ENCODE measurements at regions not wholly inside any gene's neighbourhood (a gene's known extent, or its start where the extent isn't known, plus 50 kb on each side); places are given as distances from the start of the nearest gene placed in this dataset.

- peaks cover 6% of the 10 kb centered on the region for H3K4me1 Mint-ChIP-seq (ENCODE audit: low read depth)
- TF ChIP-seq CTCF (IDR thresholded peaks at IDR 0.05; ENCODE audit: unreplicated experiment): no peak
- peaks cover 16% of the 10 kb centered on the region for H3K27me3 Mint-ChIP-seq
- no peak overlapping the region for H3K4me3 Mint-ChIP-seq (ENCODE audit: low read depth)
- H3K36me3 Mint-ChIP-seq (ENCODE audit: insufficient read depth): no peaks in the 10 kb centered on the region
- no peak for DNase-seq (ENCODE audit: low spot score, unreplicated experiment)
- H3K27ac Mint-ChIP-seq: no peak overlapping the region
- no peaks in the 10 kb centered on the region for H3K9me3 Mint-ChIP-seq (ENCODE audit: low read depth)
These were observed 88.3 kb downstream of the CEBPB start for GRCh38 chr20:50278684-50279531.

- Mint-ChIP-seq H3K27ac (no peak overlapping the region), H3K9me3 (ENCODE audit: low read depth) (no peaks in the 10 kb centered on the region), H3K4me3 (ENCODE audit: low read depth) (no peak overlapping the region), H3K27me3 (peaks cover 18% of the 10 kb centered on the region), H3K36me3 (ENCODE audit: insufficient read depth) (no peaks in the 10 kb centered on the region), H3K4me1 (ENCODE audit: low read depth) (peaks cover 6% of the 10 kb centered on the region)
- no peak for TF ChIP-seq CTCF (IDR thresholded peaks at IDR 0.05; ENCODE audit: unreplicated experiment)
- DNase-seq (ENCODE audit: low spot score, unreplicated experiment): no peak
These were observed 89.6 kb downstream of the CEBPB start for GRCh38 chr20:50279988-50280850.

GRCh38 chr20:50280851-50281655 lies 90.4 kb downstream of the CEBPB start:
- no peaks in the 10 kb centered on the region for H3K9me3 Mint-ChIP-seq (ENCODE audit: low read depth)
- peaks cover 6% of the 10 kb centered on the region for H3K4me1 Mint-ChIP-seq (ENCODE audit: low read depth)
- H3K27ac Mint-ChIP-seq: no peak overlapping the region
- TF ChIP-seq CTCF (IDR thresholded peaks at IDR 0.05; ENCODE audit: unreplicated experiment): no peak
- no peaks in the 10 kb centered on the region for H3K36me3 Mint-ChIP-seq (ENCODE audit: insufficient read depth)
- no peak overlapping the region for H3K4me3 Mint-ChIP-seq (ENCODE audit: low read depth)
- H3K27me3 Mint-ChIP-seq: peaks cover 18% of the 10 kb centered on the region
- no peak for DNase-seq (ENCODE audit: low spot score, unreplicated experiment)

GRCh38 chr20:50281831-50282591 lies 91.4 kb downstream of the CEBPB start:
- Mint-ChIP-seq H3K4me1 (ENCODE audit: low read depth) (peaks cover 4% of the 10 kb centered on the region), H3K36me3 (ENCODE audit: insufficient read depth) (no peaks in the 10 kb centered on the region), H3K27me3 (peaks cover 18% of the 10 kb centered on the region), H3K9me3 (ENCODE audit: low read depth) (no peaks in the 10 kb centered on the region), H3K27ac (no peak overlapping the region), H3K4me3 (ENCODE audit: low read depth) (no peak overlapping the region)
- TF ChIP-seq CTCF (IDR thresholded peaks at IDR 0.05; ENCODE audit: unreplicated experiment): no peak
- no peak for DNase-seq (ENCODE audit: low spot score, unreplicated experiment)

Data from progenitor cell of endocrine pancreas (in vitro differentiated cells).